NCI-H128 (cell line): ENCODE measurements at regions not wholly inside any gene's neighbourhood (a gene's known extent, or its start where the extent isn't known, plus 50 kb on each side); places are given as distances from the start of the nearest gene placed in this dataset.
"Not testable (repeated sequence)": the region's sequence is repeated elsewhere in the genome, so short reads cannot be mapped to it uniquely, and the experiment has no call there.

Source experiments
- DNase-seq: peaks from one replicate; lab custom pipeline; 2025; ENCODE audit not compliant: unreplicated experiment; lab: John Stamatoyannopoulos, UW

DNA sequence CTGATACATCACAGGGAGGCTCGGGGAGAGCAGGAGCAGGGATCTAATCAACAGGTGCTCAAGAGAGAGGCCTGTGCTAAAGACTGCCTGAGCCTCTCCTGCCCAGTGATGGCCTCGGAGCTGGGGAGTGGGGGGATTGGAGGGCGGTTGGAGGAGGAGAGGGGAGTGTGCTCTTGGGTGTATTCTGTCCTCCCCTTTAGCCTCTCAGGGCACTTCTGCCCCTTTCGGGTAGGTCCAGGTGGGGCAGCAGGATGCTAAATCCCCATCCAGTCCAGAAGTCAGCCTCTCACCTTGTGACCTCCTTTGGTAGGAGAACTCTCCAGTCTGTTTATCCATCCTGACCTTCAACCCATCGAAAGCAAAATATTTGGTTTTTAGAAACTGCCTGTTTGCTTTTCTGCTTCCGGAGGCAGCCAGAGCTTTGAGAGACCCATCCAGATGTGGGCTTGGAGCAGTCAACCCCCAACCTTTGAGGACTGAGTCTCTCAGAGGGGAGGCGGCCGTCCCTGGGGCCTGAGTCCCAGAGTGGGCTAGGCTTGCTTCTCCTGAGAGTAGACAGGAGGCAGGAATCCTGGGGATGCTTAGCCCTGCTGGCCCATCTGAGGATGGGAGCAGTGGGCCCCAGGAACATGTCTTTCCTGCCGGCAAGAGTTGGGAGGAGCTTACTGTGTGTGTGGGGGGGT lies 105.2 kb upstream of the SYT13 start:
- DNase-seq = no peak

DNA sequence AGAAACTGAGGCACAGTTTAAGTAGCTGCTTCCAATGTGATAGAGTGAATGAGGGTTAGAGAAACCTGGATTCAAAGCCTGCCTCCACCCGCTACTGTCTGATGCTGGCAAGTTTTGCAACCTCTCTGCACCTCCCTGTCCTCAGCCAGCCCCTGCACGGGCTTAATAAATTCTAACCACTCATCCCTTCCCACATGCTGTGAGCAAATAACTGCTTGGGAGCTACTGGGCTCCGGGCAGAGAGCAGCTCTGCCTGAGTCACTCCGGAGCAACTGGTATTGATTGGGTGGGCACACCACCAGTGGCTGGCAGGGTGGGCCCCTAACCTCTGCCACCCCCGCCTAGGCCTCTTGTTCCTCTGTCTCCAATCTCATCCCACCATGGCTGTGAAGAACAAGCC lies 104.3 kb upstream of the SYT13 start:
- no peak for DNase-seq

DNA sequence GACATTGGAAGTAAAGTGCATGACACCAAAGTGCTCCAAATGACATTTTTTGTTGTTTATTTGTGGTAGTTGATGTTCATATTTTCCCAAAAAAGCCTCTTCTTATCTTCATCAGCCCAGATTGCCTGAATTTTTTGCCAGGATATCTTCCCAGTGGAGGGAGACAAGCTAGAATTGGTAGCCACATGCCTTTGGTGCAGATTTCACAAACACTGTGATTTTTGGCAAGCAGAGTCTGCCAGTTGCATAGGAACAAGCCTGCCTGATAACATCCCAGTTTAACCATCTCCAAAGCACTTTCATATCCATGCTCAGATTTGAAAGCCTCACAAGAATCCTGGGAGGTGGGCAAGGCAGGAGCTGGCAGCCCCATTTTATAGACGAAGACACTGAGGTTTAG lies 102.3 kb upstream of the SYT13 start:
- DNase-seq = no peak

DNA sequence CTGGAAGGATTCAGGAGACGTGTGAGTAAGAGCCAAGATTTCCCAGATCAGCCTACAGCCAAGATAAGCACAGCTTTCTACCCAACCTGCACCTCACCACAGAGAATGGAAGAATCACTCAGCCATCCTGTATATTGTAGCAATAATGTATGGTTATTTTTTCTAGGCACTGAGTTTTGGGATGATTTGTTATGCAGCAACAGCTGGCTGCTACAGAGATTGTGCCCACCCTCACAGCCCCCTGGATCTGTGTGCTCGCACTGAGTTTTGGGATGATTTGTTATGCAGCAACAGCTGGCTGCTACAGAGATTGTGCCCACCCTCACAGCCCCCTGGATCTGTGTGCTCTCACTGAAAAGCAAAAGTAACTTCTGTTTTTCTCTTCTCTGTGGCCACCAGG lies 101.7 kb upstream of the SYT13 start:
- not testable (repeated sequence) for DNase-seq

DNA sequence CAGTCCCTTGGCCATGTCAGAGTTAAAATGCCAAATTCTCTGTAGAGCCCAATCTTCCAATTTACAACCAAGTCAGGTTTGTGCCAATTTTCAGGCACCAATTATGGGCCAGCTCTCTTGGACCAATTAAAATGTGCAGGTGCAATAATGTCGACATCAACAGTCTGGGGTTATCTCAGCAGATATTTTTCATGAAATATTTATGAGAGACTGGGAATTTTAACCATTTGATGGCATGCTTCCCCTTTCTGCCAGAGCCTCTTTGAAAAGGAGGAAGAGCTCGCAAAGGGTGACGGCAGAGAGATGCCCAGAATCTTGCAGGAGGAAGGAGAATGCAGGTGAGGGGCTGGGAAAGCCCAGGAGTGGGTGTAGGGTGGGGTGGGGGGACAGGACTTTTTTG lies 100.8 kb upstream of the SYT13 start:
- no peak for DNase-seq

DNA sequence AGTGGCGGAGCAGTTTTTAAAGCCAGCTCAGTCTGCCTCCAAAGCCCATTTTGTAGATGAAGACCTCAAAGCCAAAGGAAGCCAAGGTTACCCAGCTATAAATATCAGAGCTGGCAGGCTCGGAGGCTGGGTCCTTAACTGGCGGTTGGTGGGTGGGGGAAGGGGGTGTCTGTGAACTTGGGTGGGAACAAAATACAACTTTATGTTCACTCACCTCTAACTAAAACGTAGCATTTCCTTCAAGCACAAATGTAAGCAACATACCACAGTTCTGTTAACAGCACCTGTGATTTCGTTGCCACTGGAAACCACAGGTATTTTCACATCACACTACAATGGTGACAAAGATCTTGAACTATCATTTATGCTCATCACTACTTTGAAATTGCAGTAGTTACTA lies 99.7 kb upstream of the SYT13 start:
- no peak for DNase-seq

DNA sequence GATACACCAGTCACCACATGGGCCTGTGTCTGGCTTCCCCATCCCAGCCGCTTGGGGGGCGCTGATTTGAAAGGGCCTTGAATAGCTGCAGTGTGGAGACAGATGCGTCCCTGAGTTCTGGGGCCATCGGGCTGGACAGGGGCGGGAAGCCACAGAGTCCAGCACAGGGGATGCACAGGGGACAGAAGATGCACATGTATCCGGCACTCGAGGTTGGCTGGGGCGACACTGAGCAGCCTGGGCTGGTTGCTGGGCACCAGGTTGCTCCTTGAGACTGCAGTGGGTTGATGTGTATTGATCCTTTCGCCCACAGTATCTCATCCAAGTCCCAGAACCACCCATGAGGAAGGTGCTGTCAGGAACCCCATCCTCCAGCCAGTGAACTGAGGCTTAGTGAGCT lies 99.3 kb upstream of the SYT13 start:
- DNase-seq = no peak

DNA sequence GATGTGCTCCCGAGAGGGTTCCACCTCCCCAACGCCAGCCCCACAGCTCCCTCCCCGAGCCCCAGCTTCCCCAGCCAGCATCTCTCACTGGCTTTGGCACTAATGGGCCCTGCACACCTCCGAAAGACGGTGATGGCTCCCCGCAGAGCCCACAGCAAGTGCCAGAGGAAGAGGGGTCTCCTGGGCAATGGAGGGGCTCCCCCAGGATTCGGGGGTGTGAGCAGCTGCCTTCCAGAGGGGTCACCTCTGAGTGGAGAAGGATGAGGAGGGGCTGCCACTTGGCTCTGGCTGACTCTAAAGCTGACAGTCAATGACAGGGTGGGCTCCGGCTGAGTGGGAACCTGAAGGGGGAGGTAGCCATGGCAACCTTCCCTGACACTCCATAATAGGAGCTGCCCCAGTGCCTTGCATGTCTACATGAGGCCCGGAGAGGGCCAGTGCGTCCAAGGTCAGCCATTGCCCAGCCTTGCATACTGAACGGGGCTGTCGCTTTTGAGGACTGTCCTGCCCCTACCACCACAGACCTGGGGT lies 98.6 kb upstream of the SYT13 start:
- no peak for DNase-seq

DNA sequence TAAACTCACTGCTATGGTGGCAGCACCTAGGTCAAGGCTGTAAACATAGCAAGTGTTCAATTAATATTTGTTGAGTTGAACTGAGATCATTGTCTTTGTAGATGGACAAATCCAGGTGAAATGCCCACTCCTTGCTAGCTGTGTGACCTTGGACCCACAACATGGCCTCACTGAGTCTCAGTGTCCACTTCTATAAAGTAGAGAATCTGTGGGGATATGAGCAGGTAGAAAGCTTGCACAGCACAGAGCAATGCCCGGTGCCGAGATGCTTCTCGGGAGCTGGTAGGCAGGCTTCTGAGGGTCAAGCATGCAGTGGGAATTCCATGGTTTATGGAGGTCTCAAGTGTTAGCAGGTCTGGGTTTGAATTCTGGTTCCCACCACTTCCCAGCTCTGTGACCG lies 97.9 kb upstream of the SYT13 start:
- DNase-seq = no peak

DNA sequence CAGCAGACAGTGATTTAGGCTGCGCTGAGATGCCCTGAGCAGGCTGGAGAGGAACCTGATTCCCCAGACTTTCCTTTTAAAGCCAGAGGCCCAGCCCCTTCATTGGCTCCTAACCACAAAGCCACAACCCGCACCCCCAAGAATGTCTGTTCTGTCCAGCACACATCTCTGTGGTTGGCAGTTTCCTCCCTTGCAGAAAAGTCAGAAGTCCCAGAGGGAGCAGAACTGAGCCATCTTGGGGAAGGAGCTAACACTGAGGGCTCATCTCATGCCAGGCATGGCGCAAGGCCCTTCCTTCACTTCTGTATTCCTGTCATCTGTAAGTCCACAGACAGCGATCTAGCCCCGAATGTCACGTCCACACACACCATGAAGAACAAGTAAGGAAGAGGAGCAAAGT lies 97.1 kb upstream of the SYT13 start:
- no peak for DNase-seq

DNA sequence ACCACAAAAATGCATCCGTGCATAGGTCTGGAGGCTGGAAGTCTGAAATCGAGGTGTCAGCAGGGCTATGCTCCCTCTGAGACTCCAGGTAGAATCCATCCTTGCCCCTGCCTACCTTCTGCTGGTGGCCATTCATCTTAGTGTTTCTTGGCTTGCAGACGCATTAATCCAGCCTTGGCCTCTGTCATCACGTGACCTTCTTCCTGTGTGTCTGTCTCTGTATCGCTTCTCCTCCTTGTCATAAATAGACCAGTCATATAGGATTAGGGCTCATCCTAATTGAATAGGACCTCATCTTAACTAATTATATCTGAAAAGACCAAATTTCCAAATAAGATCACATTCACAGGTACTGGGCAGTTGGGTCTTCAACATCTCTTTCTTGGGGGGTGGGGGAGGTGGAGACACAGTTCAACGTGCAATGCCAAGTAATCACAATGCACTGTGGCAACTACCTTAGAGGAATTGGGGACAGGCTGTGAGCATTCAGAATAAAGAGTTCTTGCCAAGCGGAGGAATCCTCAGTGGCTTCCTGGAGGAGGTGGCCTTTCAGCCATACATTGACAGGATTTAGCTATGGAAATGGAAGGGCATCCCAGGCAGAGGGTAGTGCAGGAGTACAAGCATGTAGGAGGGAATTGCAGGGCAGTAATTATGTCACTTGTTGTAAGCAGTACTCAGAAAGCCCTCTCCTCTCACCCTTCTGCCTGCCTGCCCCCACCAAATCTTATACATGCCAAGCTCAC lies 96.2 kb upstream of the SYT13 start:
- no peak for DNase-seq

DNA sequence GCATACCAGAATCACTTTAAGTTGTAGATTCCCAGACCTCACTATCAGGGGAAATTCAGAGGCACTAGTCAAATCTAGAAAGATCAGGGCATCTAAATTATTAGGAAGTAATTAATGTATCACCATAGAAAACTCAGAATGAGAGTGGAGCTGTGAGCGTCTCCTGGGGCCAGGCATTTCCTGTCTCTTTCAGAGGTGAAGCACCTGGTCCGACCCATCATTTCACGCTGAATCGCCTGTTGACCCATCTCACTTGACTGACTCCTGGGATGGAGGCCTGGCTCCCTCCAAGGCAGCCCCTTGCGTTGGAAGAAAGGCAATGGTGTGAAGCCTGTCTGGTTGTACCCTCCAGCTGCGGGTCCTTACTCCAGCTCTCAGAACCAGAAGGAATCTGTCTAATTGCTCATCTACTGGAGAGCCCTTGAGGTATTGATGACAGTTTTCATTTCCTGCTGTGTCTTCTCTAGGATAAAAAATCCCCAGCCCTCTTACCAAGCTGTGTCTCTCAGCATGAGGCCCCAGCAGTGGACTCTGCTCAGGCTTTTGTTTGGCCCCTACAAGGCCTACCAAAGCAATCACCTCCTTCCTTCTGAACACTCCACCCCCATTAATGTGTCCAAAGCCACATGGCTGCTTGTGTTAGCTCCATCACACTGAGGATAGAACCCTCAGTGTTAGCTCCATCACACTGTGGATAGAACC lies 93.2 kb upstream of the SYT13 start:
- no peak for DNase-seq

DNA sequence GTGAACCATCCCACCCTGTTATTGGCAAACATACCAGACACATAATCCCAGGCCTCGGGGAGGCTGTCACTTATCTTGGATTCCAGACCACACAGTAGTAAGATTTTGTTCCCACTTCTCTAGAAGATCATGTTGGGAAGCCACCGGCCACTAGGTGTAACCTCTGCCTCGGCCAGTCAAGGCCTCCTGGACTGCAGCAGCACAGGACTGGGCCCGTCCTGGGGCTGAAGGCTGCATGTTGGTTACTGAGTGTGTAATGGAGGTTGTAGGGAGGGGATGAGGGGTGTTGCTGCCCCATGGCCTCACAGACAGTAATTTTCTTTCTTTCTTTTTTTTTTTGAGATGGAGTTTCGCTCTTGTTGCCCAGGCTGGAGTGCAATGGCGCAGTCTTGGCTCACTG lies 92.4 kb upstream of the SYT13 start:
- no peak for DNase-seq

DNA sequence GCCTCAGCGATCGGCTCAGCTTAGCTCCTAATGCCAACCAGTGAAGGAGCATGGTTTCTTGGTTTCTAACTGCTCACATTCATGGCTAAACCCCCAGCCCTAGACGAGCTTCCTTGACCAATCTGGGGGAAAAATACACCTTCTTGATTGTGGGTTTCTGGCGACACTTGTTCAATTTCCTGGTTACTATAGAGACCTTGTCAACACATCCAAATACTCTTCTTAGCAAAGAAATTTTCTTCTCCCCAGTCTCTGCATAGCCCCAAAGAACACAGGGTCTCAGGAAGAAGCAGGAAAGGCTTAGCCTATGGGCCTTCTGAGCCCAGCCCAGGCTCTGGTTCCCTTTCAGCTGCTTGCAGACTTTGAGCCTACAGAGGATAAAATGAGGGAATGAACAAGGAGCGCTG lies 88.5 kb upstream of the SYT13 start:
- no peak for DNase-seq

DNA sequence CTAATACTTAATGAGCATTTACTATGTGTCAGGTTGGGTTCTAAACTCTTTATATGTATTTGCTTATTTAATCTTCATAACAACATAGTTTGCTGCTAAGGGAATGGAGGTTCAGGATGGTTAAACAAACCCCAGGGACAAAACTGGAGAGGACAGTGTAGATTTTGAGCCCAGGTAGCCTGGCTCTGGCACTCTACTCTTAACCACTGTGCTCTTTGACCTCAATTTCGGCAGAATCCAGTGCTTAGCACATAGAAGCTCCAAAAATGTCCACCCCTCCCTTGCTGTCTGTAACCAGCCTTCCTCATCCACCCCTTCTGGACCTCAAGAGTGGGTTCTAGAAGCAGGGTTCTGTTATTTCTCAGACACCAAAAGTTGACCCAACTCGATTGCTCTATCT lies 88.0 kb upstream of the SYT13 start:
- DNase-seq = no peak

DNA sequence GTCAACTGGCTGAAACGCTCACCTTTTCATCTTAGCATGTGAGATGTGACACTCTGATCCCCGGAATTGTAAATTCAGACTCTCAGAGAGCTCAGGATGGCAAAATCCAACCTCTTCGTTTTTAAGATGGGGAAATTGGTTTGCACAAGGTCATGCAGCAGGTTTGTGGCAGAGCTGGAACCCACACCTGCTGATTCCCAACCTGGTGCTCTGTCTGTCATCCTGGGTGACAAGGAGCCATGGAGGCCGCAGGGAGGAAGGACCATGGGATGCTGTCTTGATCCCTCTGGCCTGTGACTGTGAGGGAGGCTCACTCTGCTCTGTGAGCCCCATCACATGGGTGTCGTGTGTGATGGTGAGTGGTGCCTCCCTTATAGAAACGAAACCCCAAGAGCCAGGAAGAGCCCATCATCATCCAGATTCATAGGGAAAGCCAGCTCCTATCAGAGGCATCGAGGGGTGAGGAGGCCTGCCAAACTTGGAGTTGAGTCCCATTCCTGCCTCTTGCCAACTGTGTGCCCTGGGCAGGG lies 87.4 kb upstream of the SYT13 start:
- DNase-seq = no peak

DNA sequence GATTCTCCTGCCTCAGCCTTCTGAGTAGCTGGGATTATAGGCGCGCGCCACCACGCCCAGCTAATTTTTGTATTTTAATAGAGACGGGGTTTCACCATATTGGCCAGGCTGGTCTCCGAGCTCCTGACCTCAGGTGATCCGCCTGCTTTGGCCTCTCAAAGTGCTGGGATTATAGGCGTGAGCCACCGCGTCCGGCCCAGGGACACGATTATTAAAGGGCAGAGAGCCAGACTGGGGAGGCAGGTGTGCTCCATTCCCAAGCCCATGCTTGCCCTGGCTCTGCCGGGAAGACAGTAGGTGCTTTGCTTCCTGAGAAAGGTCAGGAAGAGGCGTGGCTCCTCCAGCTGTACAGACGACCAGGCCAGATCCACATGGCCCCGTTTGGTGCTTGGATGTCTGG lies 86.3 kb upstream of the SYT13 start:
- not testable (repeated sequence) for DNase-seq

DNA sequence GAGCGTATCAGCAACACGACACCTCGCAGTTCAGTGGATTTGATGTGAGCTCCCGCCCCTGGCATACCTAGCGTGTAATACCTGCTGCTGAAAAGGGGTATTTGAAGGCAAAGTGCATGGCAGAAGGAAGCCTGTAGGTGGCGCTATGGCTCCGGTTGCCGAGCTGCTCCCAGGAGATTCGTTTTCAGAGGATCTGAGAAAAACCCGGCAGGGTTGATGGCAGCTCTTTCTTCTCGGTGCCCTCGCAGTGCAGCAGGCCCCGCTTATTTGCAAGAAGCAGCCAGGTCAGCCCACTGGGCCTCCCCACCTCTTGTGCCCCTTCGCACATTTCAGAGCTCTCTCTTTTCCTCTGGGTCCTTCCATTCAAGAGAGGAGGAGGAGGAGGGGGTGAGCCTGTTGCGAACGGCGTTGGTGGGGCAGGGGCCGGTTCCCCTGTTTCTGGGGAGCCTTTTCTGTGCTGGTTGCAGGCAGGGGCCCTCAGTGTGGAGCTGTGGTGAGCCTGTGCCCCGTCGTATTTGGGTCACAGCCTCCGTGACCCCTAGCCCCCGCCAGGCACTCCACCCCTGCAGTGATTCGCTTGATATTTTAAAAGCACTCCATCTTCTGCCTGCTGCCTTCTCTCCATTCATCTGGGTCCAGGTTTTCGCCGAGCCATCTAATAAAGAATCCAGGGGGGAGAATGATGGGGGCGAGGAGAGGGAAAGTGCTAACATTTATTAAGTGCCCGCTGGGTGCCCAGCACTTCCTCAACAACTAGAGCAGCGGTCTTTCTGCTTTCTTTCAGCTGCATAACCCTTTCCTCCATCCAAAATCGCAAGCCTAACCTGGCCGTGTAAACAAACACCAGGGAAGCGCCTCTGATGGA lies 85.3 kb upstream of the SYT13 start:
- DNase-seq = peak; percentile 82

DNA sequence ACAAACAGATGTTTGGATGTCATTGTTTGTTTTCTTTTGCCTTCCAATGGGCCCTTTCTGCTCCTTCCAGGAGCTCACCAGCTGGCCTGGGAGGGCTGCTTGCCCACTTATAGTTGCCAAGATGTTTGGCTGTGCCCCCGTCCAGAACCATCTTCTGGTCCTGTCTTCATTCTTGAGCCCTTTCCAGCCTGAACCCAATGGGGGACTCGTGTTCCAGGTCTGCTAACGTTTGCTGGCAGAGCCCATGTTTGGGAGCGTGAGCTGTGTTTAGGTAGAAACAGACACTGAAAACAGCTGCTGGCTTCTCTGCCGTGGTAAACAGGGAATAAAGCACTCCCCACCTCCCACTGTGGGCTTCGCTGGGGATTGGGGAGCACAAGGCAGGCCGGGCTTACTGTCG lies 83.2 kb upstream of the SYT13 start:
- DNase-seq = no peak

DNA sequence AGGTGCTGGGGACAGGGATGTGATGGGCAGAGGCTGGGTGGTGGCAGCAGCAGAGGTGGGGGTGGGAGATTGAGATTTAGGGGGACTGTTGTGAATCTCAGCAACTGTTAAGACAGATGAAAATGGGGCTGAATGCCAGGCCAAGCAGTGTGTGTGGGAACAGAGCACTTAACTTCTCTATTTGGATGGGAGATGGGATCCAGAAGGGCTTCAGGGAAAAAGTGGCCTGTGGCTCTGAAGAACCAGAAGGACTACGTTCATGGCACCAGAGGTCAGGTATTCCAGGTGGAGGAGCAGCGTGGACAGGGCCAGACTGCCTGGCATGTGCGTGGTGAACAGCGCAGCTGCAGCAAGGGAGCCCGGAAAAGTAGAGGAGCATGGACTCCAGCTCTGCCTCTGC lies 82.6 kb upstream of the SYT13 start:
- no peak for DNase-seq

DNA sequence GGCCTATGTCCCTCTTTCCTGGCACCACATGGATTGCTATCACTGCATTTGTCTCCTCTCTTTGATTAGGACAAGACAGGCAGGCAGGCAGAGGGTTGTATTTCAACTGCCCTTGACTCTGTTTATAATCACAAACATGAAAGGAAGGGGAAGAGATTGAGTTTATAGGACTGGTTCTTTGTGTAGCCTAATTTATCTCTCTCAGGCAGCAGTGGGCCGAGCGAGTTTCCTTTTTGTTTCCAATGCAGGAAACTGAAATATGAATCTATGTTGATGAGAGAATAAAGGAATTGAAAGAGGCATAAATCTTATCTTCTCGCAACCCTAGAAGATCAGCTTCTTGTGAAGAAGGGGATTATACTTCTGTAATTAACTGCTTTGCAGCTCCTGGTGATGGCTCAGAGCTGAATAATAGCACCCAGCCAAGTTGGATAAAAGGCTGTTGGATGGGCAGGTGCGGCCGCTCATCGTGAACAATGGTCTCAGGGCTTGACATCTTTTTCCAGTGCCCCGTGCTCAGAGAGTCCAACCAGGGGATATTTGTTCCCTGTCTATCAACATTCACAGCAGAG lies 80.6 kb upstream of the SYT13 start:
- no peak for DNase-seq
